MM.1S (cell line): ENCODE measurements at regions not wholly inside any gene's neighbourhood (a gene's known extent, or its start where the extent isn't known, plus 50 kb on each side); places are given as distances from the start of the nearest gene placed in this dataset.

Experiments used
- DNase-seq: peaks from one replicate; pipeline ENCODE4 v3.0.0-alpha.2; 2015
- H2AFZ ChIP-seq: fragments of 300-600 bp; sonication (generic); 2 replicates; pipeline ENCODE4 v1.6.0; 2016; ENCODE audit warnings: antibody characterized with exemption, low read length
- H3F3A ChIP-seq: fragments of 300-600 bp; sonication (generic); 2 replicates; pipeline ENCODE4 v1.6.1; 2016; ENCODE audit warnings: mild to moderate bottlenecking, antibody characterized with exemption, low read length, moderate library complexity, mixed read lengths; ENCODE audit not compliant: insufficient read depth
- H3K27ac ChIP-seq: fragments of 300-600 bp; sonication (generic); 2 replicates; pipeline ENCODE4 v1.5.1; 2016; ENCODE audit warnings: mild to moderate bottlenecking, low read length
- H3K27me3 ChIP-seq: fragments of 300-600 bp; sonication (generic); replicated peaks from 2 replicates; pipeline ENCODE4 v1.6.0; 2016; ENCODE audit warnings: low read length; ENCODE audit not compliant: insufficient read depth
- H3K36me3 ChIP-seq: fragments of 300-600 bp; sonication (generic); replicated peaks from 2 replicates; pipeline ENCODE4 v1.6.1; 2016; ENCODE audit warnings: mild to moderate bottlenecking, low read length, mixed read lengths; ENCODE audit not compliant: insufficient read depth
- H3K4me1 ChIP-seq: fragments of 300-600 bp; sonication (generic); 2 replicates; pipeline ENCODE4 v1.6.1; 2016; ENCODE audit warnings: low read length, mixed read lengths
- H3K4me2 ChIP-seq: fragments of 300-600 bp; sonication (generic); 2 replicates; pipeline ENCODE4 v1.6.0; 2016; ENCODE audit warnings: low read depth, low read length
- H3K4me3 ChIP-seq: fragments of 300-600 bp; sonication (generic); 2 replicates; pipeline ENCODE4 v1.5.1; 2016; ENCODE audit warnings: low read length, mixed read lengths
- H3K79me2 ChIP-seq: fragments of 300-600 bp; sonication (generic); 2 replicates; pipeline ENCODE4 v1.6.1; 2016; ENCODE audit warnings: mixed run types, low read length, mixed read lengths
- H3K9ac ChIP-seq: fragments of 300-600 bp; sonication (generic); 2 replicates; pipeline ENCODE4 v1.6.1; 2016; ENCODE audit warnings: low read length, mixed read lengths
- H3K9me2 ChIP-seq: fragments of 300-600 bp; sonication (generic); replicated peaks from 2 replicates; pipeline ENCODE4 v1.6.1; 2016; ENCODE audit warnings: mild to moderate bottlenecking, low read length, mixed read lengths; ENCODE audit not compliant: insufficient read depth
- H3K9me3 ChIP-seq: fragments of 300-600 bp; sonication (generic); replicated peaks from 2 replicates; pipeline ENCODE4 v1.6.1; 2016; ENCODE audit warnings: mild to moderate bottlenecking, low read length, mixed read lengths; ENCODE audit not compliant: insufficient read depth
- H4K20me1 ChIP-seq: fragments of 300-600 bp; sonication (generic); 2 replicates; pipeline ENCODE4 v1.6.1; 2016; ENCODE audit warnings: mild to moderate bottlenecking, low read length, moderate library complexity, mixed read lengths; ENCODE audit not compliant: insufficient read depth
- EZH2 ChIP-seq: fragments of 300-600 bp; sonication (generic); optimal IDR thresholded peaks from 2 replicates; pipeline ENCODE3; 2017; ENCODE audit warnings: low read depth, mild to moderate bottlenecking, antibody characterized with exemption, low read length, mixed read lengths
- EZH2phosphoT487 ChIP-seq: fragments of 300-600 bp; sonication (generic); IDR thresholded peaks from 2 replicates; pipeline ENCODE4 v1.6.1; 2018; ENCODE audit warnings: antibody characterized with exemption, low read length
- TF ChIP-seq, protein P1 (sequence below): fragments of 300-600 bp; sonication (generic); IDR thresholded peaks from 2 replicates; pipeline ENCODE4 v1.5.1; 2016; ENCODE audit warnings: antibody characterized with exemption, low read length, mixed read lengths

DNA sequence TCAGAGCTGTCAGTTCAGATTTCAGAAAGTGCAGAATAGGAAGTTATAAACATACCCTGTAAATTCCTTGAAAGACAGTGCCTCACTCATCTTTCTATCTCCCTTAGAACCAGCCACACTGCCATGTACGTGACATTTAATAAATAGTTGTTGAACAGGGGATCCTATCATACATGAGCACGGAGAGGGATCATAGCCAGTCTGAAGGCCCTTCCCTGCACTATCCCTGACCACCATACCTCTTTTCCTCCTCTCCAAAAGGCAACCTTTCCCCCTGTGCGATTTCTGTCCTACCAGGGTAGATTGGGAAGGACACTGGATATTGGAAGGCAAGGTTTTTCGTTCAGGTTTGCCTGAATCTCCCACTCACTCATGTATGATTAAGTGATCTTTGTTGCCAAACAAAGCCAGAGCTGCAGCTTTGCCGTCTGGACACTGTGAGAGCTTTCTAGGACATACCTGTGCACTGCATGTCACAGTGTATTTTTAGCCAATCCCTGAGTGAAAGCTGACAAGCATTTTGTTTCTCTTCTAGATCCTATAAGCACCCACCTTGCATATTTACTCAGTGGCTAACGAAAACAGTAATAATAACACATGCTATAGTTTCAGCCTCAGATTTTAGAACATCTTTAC lies 986.5 kb upstream of the WWC1 start:
- no peak overlapping the region for H3K4me2 ChIP-seq

DNA sequence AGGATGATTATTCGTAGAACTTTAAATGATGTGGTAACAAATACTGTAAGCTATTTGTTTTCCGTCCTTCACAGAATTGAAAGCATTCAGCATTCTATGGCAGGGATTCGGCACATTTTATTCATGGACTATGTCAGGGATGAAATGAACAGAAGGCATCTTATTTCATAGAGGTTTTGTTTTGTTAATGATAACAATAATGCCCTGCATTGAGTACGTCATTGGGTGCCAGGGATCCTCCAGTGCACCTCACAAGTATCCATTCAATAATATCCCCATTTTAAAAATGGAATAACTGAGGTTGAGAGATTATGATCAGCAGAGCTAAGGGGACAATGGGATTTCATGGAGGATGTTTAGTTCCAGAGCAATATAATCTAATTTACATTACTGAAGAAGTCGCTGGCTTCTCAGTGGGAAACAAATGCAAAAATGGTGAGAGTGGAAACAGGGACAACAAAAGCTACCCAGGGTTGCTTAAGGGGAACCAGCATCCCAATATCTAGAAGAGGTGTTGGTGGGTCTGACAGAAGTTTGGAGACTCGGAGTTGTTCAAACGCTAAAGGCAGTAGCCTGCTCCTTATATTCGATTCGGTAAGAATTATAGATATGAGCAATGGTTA lies 985.7 kb upstream of the WWC1 start:
- no peak overlapping the region for H3K4me3 ChIP-seq
- DNase-seq = no peak

More for the DNA sequence above, 986.5 kb upstream of the WWC1 start:
- no peak overlapping the region for H2AFZ ChIP-seq
- no peak overlapping the region for H3K4me3 ChIP-seq
- no peaks in the 10 kb centered on the region for H3K79me2 ChIP-seq
- H3K27me3 ChIP-seq = no peaks in the 10 kb centered on the region
- no peaks in the 10 kb centered on the region for H3K36me3 ChIP-seq
- H4K20me1 ChIP-seq = no peaks in the 10 kb centered on the region
- no peaks in the 10 kb centered on the region for H3F3A ChIP-seq
- H3K9me2 ChIP-seq = no peaks in the 10 kb centered on the region
- no peak overlapping the region for H3K27ac ChIP-seq
- H3K9me3 ChIP-seq = no peaks in the 10 kb centered on the region
- TF ChIP-seq EZH2phosphoT487 (no peak), EZH2 (no peak)
- TF ChIP-seq, protein P1, sequence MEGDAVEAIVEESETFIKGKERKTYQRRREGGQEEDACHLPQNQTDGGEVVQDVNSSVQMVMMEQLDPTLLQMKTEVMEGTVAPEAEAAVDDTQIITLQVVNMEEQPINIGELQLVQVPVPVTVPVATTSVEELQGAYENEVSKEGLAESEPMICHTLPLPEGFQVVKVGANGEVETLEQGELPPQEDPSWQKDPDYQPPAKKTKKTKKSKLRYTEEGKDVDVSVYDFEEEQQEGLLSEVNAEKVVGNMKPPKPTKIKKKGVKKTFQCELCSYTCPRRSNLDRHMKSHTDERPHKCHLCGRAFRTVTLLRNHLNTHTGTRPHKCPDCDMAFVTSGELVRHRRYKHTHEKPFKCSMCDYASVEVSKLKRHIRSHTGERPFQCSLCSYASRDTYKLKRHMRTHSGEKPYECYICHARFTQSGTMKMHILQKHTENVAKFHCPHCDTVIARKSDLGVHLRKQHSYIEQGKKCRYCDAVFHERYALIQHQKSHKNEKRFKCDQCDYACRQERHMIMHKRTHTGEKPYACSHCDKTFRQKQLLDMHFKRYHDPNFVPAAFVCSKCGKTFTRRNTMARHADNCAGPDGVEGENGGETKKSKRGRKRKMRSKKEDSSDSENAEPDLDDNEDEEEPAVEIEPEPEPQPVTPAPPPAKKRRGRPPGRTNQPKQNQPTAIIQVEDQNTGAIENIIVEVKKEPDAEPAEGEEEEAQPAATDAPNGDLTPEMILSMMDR = no peak
- no peaks in the 10 kb centered on the region for H3K4me1 ChIP-seq
- no peak for DNase-seq
- no peak overlapping the region for H3K9ac ChIP-seq

DNA sequence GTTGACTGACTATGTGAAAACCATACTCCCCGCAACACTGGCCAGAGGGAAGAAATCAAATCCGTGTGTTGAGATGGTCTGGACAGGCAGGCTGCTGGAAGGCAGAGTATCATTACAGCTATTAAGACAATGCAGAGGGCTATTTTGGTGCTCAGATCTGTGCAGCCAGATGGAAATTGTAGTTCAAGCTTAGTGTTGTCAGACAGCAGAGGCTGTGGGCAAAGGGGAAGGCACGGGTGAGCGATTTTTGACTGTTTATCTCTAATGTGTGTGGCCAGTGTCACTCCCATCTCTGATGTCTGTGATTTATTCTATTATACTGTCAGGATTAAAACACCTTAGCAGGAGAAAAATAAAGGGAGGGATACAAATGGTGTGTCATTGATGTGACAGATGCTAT lies 984.4 kb upstream of the WWC1 start:
- Histone ChIP-seq H2AFZ (no peak overlapping the region), H3K4me2 (no peak overlapping the region), H3K27ac (no peak overlapping the region), H3K4me1 (no peaks in the 10 kb centered on the region), H3K27me3 (no peaks in the 10 kb centered on the region), H4K20me1 (no peaks in the 10 kb centered on the region), H3K9ac (no peak overlapping the region), H3K9me3 (no peaks in the 10 kb centered on the region), H3F3A (no peaks in the 10 kb centered on the region), H3K36me3 (no peaks in the 10 kb centered on the region), H3K79me2 (no peaks in the 10 kb centered on the region), H3K9me2 (no peaks in the 10 kb centered on the region), H3K4me3 (no peak overlapping the region)
- TF ChIP-seq, protein P1 = no peak
- no peak for TF ChIP-seq EZH2
- no peak for TF ChIP-seq EZH2phosphoT487
- no peak for DNase-seq

More for the DNA sequence above, 985.7 kb upstream of the WWC1 start:
- no peaks in the 10 kb centered on the region for H3K4me1 ChIP-seq
- TF ChIP-seq, protein P1 = no peak
- no peak for TF ChIP-seq EZH2
- no peak overlapping the region for H3K9ac ChIP-seq
- H3K27me3 ChIP-seq = no peaks in the 10 kb centered on the region
- no peaks in the 10 kb centered on the region for H3K9me3 ChIP-seq
- H3K4me2 ChIP-seq = no peak overlapping the region
- H2AFZ ChIP-seq = no peak overlapping the region
- no peaks in the 10 kb centered on the region for H3K36me3 ChIP-seq
- H3F3A ChIP-seq = no peaks in the 10 kb centered on the region
- no peaks in the 10 kb centered on the region for H4K20me1 ChIP-seq
- H3K27ac ChIP-seq = no peak overlapping the region
- H3K9me2 ChIP-seq = no peaks in the 10 kb centered on the region
- H3K79me2 ChIP-seq = no peaks in the 10 kb centered on the region
